NCI-H1092 (cell line): ENCODE measurements at regions not wholly inside any gene's neighbourhood (a gene's known extent, or its start where the extent isn't known, plus 50 kb on each side); places are given as distances from the start of the nearest gene placed in this dataset.

Source experiments
- DNase-seq: peaks from one replicate; lab custom pipeline; 2025; lab: John Stamatoyannopoulos, UW

- DNase-seq = no peak
Measured at GRCh38 chr3:87332789-87333188, 56.4 kb upstream of the POU1F1 start.

DNA sequence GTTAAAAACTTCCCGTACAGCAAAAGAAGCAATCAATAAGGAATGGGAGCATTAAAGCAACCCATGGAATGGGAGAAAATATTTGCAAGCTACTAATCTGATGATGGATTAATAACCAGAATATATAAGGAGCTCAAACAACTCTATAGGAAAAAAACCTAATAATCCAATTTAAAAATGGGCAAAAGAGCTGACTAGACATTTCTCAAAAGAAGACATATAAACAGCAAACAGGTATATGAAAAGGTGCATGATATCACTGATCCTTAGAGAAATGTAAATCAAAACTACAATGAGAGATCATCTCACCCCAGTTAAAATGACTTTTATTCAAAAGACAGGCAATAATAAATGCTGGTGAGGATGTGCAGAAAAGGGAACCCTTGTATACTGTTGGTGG lies 52.7 kb upstream of the POU1F1 start:
- no peak for DNase-seq
